ENCODE measurements at regions not wholly inside any gene's neighbourhood (a gene's known extent, or its start where the extent isn't known, plus 50 kb on each side); places are given as distances from the start of the nearest gene placed in this dataset.

GRCh38 chr4:177070533-177071058 is 239.1 kb upstream of the NEIL3 start:
- TF ChIP-seq GATA2 (IDR thresholded peaks at IDR 0.05; ENCODE audit: low read depth, low read length) = no peak
- no peak for TF ChIP-seq GATA3 (IDR thresholded peaks at IDR 0.05; ENCODE audit: low read depth, low read length)
